Calu3 (cell line): ENCODE measurements at regions not wholly inside any gene's neighbourhood (a gene's known extent, or its start where the extent isn't known, plus 50 kb on each side); places are given as distances from the start of the nearest gene placed in this dataset.

Experiments
- BruUV-seq: library from RNA; stranded (reverse); fragments of 400-500 nt; replicated peaks from 2 replicates; lab custom pipeline; 2021; lab: Mats Ljungman, UMichigan
- CTCF ChIA-PET: fragments of 300-600 bp; sonication (Branson Sonifier 250); formaldehyde crosslinking; loops from one replicate; lab custom pipeline; 2022; ENCODE audit warnings: antibody characterized with exemption; lab: Charles Lee
- DNase-seq: peaks from one replicate; pipeline ENCODE4 v3.0.0; 2022
- H3K27ac Mint-ChIP-seq: one replicate; pipeline ENCODE4 v1.8.0; 2022; ENCODE audit warnings: mixed read lengths; ENCODE audit not compliant: unreplicated experiment
- H3K27me3 Mint-ChIP-seq: one replicate; pipeline ENCODE4 v1.8.0; 2022; ENCODE audit warnings: mixed read lengths; ENCODE audit not compliant: unreplicated experiment
- H3K36me3 Mint-ChIP-seq: one replicate; pipeline ENCODE4 v1.8.0; 2022; ENCODE audit warnings: mild to moderate bottlenecking, moderate library complexity, mixed read lengths; ENCODE audit not compliant: insufficient read depth, unreplicated experiment
- H3K4me1 Mint-ChIP-seq: one replicate; pipeline ENCODE4 v1.8.0; 2022; ENCODE audit warnings: mild to moderate bottlenecking, low read depth, mixed read lengths; ENCODE audit not compliant: unreplicated experiment
- H3K4me3 Mint-ChIP-seq: one replicate; pipeline ENCODE4 v1.8.0; 2022; ENCODE audit warnings: mild to moderate bottlenecking, low read depth, moderate library complexity, mixed read lengths; ENCODE audit not compliant: unreplicated experiment
- H3K9me3 Mint-ChIP-seq: one replicate; pipeline ENCODE4 v1.8.0; 2022; ENCODE audit warnings: low read depth, mixed read lengths; ENCODE audit not compliant: unreplicated experiment
- intact Hi-C: fragments of 100-400 bp; cut with micrococcal nuclease; formaldehyde crosslinking; loops from one replicate; pipeline ENCODE4 v1.10.0; 2022; ENCODE audit not compliant: unreplicated experiment
- TF ChIP-seq, protein P1 (sequence below): fragments of 200-600 bp; IDR thresholded peaks from one replicate; pipeline ENCODE4 v1.8.0; 2022; ENCODE audit warnings: antibody characterized with exemption; ENCODE audit not compliant: unreplicated experiment

DNA sequence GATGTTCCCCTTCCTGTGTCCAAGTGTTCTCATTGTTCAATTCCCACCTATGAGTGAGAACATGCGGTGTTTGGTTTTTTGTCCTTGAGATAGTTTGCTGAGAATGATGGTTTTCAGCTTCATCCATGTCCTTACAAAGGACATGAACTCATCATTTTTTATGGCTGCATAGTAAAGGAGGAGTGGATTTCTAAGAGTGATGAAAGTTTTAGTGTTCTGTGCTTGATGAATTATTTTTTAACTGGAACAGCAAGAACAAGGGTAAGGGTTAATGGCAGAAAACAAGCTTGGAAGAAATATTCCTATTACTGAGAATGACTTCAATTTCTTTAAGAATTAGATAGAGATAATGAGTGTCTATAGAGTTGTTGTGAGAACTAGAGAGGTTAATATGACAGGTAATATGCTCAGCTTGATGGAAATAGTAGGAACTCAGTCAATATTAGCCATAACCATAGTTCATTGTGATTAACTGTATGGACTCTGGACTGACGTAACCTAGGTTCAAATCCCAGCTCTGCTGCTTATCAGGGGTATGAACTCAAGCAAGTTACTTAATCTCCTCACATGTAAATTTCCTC lies 190.0 kb downstream of the RPS12 start:
- H3K9me3 Mint-ChIP-seq: peaks cover 6% of the 10 kb centered on the region
- TF ChIP-seq, protein P1, sequence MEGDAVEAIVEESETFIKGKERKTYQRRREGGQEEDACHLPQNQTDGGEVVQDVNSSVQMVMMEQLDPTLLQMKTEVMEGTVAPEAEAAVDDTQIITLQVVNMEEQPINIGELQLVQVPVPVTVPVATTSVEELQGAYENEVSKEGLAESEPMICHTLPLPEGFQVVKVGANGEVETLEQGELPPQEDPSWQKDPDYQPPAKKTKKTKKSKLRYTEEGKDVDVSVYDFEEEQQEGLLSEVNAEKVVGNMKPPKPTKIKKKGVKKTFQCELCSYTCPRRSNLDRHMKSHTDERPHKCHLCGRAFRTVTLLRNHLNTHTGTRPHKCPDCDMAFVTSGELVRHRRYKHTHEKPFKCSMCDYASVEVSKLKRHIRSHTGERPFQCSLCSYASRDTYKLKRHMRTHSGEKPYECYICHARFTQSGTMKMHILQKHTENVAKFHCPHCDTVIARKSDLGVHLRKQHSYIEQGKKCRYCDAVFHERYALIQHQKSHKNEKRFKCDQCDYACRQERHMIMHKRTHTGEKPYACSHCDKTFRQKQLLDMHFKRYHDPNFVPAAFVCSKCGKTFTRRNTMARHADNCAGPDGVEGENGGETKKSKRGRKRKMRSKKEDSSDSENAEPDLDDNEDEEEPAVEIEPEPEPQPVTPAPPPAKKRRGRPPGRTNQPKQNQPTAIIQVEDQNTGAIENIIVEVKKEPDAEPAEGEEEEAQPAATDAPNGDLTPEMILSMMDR: no peak
- no peak overlapping the region for H3K4me3 Mint-ChIP-seq
- CTCF ChIA-PET: no interaction called here
- intact Hi-C loops: no loop called here
- H3K27ac Mint-ChIP-seq: no peak overlapping the region
- no TSS peak for BruUV-seq
- no peaks in the 10 kb centered on the region for H3K27me3 Mint-ChIP-seq
- H3K36me3 Mint-ChIP-seq: no peaks in the 10 kb centered on the region
- peaks cover 25% of the 10 kb centered on the region for H3K4me1 Mint-ChIP-seq
- no peak for DNase-seq

DNA sequence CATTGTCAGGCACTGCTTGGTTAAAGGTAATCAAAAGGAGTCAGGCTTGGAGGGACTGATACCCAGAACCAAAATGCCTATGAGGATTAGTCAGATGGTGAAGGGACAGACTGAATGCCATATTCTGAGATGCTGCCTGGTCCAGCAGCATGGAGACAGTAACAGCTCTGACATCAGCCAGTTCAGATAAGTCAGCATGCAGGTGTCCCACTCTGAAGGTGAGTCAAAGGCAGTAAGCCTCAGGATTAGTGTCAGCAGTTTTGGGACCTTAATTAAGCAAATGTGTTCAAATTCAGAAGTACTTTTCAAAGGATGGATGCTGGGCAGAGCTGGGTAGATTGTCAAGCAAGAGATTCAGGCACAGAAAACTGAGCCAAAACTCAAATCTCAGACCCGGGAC lies 198.4 kb downstream of the RPS12 start:
- Mint-ChIP-seq H3K36me3 (no peaks in the 10 kb centered on the region), H3K27me3 (no peaks in the 10 kb centered on the region), H3K27ac (no peak overlapping the region), H3K4me1 (peaks cover 15% of the 10 kb centered on the region), H3K9me3 (no peaks in the 10 kb centered on the region), H3K4me3 (no peak overlapping the region)
- intact Hi-C loops: no loop called here
- TF ChIP-seq, protein P1: no peak
- no peak for DNase-seq
- CTCF ChIA-PET: no interaction called here
- no TSS peak for BruUV-seq

DNA sequence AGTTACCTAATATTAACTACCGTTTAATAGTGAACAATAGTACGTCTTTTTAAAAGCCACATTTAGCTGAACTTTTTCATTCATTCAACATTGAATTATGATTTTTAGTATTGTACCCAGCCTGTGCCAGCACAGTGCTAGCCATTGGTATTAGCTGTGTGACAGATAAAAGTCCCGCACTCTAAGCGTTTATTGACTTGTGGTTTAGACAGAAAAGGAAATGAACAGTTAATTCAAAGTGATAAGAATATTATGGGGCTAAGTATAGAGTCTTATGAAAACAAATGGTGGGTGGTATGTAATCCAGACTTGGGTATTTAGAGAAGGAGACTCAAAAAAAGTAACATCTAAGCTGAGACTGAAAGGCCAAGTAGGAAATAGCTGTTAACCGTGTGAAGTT lies 202.3 kb downstream of the RPS12 start:
- CTCF ChIA-PET: interaction anchor here (0.6 to 1.1 kb wide), 2 partner anchors 9 to 204 kb away, joined by 3 to 5 read pairs; no protein-coding TSS in a partner anchor
- Mint-ChIP-seq H3K4me3 (no peak overlapping the region), H3K27me3 (no peaks in the 10 kb centered on the region), H3K9me3 (peaks cover 3% of the 10 kb centered on the region), H3K36me3 (no peaks in the 10 kb centered on the region), H3K27ac (no peak overlapping the region), H3K4me1 (peaks cover 15% of the 10 kb centered on the region)
- DNase-seq: no peak
- TF ChIP-seq, protein P1: no peak
- intact Hi-C loops: no loop called here
- BruUV-seq: no TSS peak

DNA sequence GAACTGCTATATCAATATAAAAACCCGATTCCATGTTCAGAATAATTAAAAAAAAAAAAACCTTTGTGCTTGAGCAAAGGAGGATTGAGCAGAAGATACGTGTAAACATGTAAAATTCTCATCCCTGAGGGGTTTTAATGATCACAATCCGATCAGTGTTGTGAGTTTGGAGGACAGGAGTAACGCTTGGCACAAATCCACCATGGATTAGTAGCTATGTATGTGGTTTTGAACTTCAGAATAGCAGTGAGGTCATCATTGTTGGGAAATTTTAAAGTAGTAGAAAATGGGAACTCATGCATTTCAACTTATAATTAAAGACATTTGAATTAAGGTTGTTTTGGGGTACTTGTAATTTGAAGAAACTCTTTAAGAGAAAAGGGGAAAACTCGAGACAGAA lies 203.2 kb downstream of the RPS12 start:
- H3K27ac Mint-ChIP-seq: no peak overlapping the region
- H3K4me1 Mint-ChIP-seq: peaks cover 15% of the 10 kb centered on the region
- H3K27me3 Mint-ChIP-seq: no peaks in the 10 kb centered on the region
- no TSS peak for BruUV-seq
- no peak for DNase-seq
- CTCF ChIA-PET: no interaction called here
- TF ChIP-seq, protein P1: no peak
- intact Hi-C loops: no loop called here
- no peaks in the 10 kb centered on the region for H3K36me3 Mint-ChIP-seq
- no peak overlapping the region for H3K4me3 Mint-ChIP-seq
- H3K9me3 Mint-ChIP-seq: peaks cover 3% of the 10 kb centered on the region
